ENCODE measurements at regions not wholly inside any gene's neighbourhood (a gene's known extent, or its start where the extent isn't known, plus 50 kb on each side); places are given as distances from the start of the nearest gene placed in this dataset.
"Not testable (repeated sequence)": the region's sequence is repeated elsewhere in the genome, so short reads cannot be mapped to it uniquely, and the experiment has no call there.

DNA sequence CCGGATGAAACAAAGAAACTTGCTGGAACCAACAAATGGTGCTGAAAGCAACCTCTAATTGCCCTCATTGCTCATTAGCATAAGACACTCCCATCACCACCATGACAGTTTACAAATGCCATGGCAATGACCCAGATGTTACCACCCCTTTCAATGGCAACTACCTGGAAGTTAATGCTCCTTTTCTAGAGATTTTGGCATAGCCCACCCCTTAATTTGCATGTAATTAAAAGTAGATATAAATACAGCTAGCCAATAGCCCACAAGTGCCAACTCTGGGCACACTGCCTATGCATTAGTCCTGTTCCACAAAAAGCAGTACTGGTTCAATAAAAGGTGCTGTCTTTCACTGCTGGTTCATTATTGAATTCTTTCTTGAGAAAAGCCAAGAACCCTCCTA, 410.3 kb upstream of the PPP1R2C start:
- no peak for DNase-seq (ENCODE audit: low read depth in 4 of 4, low spot score in 3 of 4)

DNA sequence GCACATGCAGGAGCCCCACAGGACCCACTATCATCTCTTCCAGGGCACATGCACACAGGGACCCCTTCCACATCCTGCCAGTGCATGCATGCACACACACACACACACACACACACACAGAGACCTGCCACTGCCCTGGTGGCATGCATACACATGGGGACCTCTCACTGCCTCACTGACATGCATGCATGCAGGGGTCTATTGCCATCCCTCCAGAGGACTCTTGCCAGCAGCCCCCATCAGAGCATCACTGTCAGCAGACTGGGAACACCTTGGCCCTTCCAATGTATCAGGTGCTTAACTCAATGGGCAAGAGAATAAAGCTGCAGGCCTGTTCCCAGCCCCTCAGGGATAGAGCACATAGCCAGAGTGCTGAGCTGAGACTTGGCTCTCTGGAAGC, 433.6 kb upstream of the PPP1R2C start:
- no peak for DNase-seq (ENCODE audit: low read depth in 4 of 4, low spot score in 3 of 4)

DNA sequence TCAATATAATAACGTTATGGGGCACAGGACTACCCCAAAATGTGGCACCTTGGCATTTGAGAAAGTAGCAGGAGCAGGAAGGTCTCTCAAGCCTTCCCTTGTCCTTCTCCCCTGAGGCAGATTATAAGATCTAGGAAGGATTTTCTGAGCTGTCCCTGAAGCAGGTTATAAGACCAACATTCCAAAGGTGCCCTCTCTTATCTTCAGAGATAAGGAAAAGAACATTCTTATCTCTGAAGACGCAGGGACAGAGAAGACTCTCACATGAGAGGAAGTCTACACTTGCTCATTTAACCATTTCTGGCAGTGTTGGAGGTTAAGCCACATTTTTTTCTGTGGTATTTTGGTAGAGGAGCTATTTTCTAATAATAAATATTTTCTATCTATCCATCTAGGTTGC, 437.9 kb upstream of the MAOA start:
- DNase-seq (ENCODE audit: low read depth in 4 of 4, low spot score in 3 of 4): no peak

DNA sequence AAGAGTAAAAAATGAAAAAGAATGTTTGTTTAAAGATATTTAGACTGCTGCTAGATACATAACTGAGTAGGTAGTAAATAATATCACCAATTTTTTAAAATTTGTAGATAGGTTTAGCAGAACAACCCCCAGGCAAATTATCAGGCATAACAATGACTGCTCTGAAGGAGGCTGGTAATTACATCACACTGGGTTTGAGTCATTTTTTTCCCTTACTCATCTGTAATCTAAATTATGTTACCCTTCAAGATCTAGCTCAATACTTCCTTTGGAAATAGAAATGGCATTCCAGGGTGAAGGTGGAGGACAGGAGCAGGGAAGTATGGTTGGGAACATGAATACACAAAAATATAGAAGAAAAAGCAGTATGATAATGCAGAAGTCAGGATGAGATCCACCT, 431.6 kb upstream of the MAOA start:
- no peak for DNase-seq (ENCODE audit: low read depth in 4 of 4, low spot score in 3 of 4)

DNA sequence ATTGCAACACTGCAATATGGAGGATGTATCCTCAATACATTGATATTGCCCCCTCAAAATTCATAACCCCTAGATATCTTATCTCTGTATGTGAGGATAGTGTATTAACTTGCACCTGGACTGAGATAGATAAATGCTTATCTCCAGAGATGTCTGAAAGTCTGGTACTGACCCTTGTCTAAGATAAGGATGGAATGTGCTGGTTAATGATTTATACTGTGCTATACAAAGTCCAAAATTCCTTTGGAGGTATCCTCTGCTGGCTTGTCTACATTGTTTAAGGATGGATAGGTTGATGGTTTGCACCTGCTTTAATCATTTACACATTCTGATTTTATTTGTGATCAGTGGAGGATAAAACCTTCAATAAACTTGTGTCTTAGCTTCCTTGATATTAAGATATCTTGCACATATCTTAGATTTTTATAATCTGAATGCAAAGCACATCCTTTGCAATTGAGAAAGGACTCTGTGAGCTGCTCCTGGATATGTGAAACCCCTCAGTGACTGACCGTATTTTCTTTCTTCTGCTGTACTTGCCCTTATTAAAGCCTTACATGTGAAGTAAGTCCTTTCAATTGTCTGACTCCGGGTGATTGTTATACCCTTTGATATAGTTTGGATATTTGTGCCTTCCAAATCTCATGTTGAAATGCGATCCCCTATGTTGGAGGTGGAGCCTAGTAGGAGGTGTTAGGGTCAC, 430.3 kb upstream of the MAOA start:
- no peak for DNase-seq (ENCODE audit: low read depth in 4 of 4, low spot score in 3 of 4)

DNA sequence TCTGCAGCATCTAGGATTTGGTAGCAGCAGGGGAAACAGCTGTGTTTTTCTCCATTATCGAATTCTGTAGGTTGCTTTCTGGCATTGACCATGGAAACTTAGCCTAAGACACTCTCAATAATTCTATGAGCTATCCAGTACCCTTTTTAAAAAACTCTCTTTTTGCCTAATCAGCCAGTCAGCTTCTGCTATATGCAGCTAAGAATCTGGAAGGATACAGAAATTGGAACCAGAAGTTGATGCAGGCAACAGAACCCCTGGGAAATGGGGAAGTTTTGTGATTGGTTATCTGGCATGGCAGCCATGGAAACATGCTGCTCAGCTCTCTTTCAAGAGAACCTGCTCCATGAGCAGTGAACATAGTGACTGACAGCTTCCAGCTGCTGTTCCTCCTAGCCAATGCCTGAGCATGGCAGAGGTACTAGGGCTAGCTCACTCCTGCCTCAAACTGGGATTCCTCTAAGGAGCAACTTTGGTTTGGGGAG, 417.6 kb upstream of the MAOA start:
- no peak for DNase-seq (ENCODE audit: low read depth in 4 of 4, low spot score in 3 of 4)

DNA sequence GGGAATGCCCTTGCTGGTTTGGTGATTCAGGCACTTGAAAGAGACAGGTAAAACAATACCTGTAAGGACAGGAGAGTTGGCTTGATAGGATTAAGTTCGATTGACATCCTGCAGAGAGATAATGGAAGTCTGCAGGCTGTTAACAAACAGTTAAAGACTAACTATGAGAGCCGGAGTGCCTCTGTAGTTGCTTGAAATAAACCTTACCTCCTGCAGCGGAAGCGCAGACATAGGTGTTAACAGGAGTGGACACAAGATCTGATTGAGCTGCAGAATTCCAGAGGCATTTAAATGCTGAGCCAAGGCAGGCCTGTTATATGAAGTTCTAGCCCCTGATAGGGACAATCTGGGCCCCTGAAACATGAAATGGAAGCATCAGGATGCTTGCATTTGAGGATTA, 416.7 kb upstream of the MAOA start:
- DNase-seq (ENCODE audit: low read depth in 4 of 4, low spot score in 3 of 4): no peak

DNA sequence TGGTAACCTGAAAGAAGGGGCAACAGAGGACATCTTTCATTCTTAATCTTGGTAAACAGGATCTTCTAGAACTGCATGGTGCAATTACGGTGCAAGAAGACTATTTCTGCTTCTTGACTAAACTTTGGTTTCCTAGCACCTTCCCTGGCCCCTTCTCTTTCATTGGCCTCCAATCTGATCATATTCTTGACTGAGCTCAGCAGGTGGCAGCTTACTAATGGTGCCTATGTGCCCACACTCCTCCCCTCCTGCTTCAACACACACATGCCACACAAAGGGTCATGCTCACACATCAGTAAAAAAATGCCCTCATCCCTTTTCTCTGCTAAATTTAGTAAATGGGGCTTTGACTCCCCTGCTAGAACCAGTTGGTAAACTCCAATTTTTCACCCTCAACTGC, 400.5 kb upstream of the MAOA start:
- no peak for DNase-seq (ENCODE audit: low read depth in 4 of 4, low spot score in 3 of 4)

DNA sequence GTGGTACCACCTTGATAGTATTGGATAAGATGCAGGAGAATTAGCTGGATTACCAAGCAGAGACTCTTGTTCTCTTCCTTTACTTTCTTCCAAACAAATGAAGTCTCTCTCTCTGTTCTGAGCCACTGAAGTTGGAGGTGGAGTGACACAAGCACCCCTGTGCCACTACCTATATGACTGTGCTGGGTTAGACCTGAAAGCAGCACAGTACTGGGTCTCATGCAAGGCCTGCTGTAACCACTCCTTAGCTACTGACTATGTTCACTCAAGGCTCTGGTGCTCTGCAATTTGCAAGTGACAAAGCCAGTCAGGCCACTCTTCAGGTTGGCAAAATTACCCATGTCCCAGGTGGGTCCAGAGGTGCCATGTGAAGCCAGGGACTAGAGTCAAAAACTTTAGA, 389.6 kb upstream of the MAOA start:
- DNase-seq (ENCODE audit: low read depth in 4 of 4, low spot score in 3 of 4): no peak

DNA sequence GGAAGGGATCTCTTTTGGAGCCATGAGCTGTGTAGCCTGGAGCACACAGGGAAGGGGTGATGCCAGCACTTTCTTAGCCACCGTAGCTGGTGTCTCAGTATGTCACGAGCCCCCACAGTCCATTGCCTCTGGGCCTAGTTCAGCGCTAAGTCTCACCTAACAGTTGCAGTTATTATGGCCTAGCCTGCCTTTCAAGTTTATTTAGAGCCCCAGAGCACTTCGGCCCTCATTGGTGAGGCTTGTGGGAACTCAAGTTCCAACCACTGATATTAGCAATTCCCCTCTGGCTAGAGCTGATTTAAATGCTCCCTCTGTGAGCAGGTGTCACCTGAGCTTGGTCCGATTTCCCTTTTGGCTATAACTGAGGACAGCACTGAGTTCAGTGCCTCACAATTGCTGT, 388.4 kb upstream of the MAOA start:
- DNase-seq (ENCODE audit: low read depth in 4 of 4, low spot score in 3 of 4): no peak

DNA sequence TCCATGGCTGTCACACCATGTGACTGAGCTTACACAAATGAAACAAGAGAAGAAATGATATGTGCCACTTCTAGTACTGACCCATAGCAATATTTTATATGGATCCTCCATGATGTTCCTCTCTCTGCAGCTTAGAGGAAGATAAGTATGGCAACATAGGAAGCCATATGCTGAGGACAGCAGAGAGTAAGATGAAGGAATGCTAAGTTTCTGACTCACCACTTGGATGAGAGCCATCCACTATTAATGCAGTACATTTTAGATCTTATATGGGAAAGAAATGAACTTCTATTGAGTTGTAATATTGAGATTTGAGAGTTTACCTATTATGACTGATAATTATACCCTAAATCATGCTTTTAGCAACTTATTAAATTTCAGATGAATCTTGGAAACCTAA, 386.9 kb upstream of the MAOA start:
- DNase-seq (ENCODE audit: low read depth in 4 of 4, low spot score in 3 of 4): no peak

DNA sequence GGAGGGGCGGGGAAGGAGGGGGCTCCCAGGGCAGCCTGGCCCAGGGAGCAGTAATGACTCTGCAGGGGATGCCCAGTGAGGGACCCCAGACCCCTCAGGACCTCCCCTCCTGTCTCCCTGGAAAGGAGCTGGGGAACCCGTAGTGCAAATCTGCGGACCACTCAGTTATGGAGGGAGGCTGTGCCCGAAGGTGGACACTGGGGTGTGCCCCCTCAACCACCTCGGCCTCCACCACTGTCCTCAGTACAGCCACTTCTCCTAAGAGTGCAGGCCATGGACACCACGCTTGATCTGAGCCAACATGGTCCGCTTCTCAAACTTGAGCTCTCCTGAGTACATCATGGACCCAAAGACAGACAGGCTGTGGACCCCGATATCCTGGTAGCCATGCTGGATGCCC, 378.2 kb upstream of the MAOA start:
- DNase-seq (ENCODE audit: low read depth in 4 of 4, low spot score in 3 of 4): no peak

DNA sequence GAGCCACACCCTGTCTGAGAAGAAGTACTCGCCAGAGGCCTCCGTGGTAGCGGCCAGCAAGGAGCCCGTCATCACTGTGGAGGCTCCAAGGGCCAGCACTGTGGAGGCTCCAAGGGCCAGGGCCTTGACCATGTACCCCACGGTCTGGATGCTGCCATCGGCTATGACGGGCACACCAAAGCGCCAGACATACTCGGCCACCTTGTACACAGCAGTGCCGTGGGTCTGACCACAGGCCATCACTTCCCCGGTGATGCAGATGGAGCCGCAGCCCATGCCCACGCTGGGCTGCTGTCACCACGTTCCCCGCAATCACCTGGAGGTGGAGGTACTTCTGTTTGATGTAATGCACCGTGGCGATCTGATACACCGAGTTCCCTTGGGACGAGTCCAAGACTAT, 377.7 kb upstream of the MAOA start:
- DNase-seq (ENCODE audit: low read depth in 4 of 4, low spot score in 3 of 4): no peak

DNA sequence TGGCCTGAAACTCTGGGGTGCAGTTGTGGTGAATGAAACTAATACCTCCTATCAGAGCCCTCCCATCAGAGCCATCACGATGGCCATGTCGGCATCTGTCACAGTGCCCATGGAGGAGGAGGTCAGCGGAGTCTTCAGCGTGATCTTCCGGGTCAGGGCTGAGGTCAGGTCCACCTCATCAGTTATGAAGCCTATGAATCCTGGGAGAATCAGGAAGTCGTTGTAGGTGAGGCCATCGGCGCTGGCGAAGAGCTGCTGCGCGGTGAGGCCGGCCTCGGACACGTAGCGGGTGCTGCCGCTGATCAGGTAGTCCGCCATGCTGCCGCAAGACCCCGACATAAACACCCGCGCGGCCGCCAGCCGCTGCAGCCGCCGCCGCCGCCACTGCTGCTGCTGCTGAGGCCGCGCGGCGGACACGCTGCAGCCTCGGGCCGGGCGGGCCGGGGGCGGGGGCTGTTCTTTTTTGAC, 376.7 kb upstream of the MAOA start:
- DNase-seq (ENCODE audit: low read depth in 4 of 4, low spot score in 3 of 4): no peak

DNA sequence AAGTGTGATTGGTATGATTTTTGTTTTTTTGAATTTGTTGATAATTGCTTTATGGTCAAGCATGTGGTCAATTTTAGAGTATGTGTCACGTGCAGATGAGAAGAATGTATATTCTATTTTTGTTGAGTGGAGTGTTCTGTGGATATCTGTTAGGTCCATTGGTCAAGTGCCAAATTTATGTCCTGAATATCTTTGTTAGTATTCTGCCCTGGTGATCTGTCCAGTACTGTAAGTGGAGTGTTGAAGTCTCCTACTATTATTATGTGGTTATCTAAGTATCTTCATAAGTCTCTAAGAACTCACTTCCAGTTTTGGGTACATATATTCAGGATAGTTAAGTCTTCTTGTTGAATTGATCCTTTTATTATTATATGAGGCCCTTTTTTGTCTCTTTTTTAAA, 372.9 kb upstream of the MAOA start:
- no peak for DNase-seq (ENCODE audit: low read depth in 4 of 4, low spot score in 3 of 4)

DNA sequence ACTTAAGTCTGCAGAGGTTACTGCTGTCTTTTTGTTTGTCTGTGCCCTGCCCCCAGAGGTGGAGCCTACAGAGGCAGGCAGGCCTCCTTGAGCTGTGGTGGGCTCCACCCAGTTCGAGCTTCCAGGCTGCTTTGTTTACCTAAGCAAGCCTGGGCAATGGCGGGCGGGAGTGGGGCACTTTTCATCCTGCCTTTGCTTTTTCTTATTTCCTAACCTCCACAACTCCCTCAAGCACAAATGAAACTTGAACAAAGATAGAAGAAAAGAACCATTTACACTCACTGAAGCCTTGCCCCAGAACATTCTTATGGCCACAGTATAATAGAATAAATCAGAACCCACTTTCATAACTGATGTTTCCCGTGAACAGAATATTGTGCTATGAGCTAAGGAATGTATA, 344.5 kb upstream of the MAOA start:
- not testable (repeated sequence) for DNase-seq (ENCODE audit: low read depth in 4 of 4, low spot score in 3 of 4)

DNA sequence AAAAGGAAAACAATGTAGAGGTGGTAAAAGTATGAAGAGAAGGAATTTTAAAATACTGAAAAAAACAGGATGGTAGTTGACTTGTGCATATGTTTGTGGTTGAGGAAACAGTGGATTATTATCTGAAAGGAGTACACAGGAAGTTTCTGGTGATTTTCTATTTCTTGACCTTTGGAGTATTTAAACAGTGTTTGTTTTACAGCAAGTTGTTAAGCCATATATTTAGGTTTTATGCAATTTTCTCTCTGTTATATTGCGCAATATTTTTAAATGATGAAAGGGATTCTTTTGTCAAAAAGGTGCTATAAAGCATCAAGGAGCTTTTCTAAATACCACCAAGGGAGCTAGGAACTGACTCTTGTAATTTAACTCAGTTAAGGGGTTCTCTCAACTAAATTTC, 343.1 kb upstream of the MAOA start:
- no peak for DNase-seq (ENCODE audit: low read depth in 4 of 4, low spot score in 3 of 4)

DNA sequence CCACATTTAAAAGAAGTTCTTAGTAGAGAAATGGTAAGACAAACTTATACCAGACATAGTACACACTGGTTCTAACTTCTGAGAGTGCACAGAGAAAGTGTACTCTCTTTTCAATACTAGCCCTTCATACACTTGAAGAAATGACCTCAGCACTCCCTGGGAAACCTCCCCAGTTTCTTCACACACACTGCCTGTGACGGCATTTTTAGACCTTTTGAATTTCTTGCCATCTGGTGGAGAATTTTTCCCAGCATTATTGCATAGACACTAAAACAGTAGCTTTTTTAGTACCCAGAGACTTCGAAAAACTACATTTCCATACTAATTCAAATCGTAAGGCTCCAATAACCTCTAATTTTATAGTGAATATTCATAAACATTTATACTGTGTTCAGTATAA, 341.6 kb upstream of the MAOA start:
- DNase-seq (ENCODE audit: low read depth in 4 of 4, low spot score in 3 of 4): no peak

DNA sequence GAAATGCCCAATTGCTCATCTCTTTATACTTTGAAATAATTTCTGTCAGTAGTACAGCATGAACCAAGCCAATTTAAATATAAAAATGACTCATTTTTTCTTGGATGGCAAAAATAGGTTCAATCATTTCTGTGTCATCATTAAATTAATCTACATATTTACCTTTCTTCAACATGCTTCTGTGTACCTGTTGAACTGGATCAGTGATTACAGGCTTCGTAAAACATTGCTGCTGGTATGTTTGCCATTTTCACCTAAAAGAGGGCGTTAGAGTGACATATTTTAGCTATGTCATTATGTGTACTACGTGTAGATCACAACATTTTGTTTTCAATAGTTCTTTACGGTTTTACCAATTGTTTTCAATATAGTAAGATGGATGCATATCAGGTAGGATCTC, 340.5 kb upstream of the MAOA start:
- DNase-seq (ENCODE audit: low read depth in 4 of 4, low spot score in 3 of 4): no peak

DNA sequence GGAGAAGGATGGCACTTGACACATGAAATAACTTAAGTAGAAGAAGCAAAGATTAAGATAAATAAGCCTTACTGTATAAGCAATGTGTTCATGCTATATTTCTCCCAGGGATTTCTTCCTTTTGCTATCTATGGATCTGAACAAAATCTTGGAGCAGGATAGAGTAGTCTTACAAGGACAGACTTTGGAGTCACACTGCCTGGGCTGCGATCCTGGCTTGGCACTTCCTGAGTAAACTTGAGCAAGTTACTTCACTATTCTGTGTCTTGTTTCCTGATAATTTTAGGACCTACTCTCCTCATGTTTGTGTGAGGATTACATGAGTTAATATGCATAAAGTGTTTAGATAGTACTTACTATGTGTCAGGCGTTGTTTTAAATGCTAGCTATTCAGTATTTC, 340.0 kb upstream of the MAOA start:
- DNase-seq (ENCODE audit: low read depth in 4 of 4, low spot score in 3 of 4): no peak

DNA sequence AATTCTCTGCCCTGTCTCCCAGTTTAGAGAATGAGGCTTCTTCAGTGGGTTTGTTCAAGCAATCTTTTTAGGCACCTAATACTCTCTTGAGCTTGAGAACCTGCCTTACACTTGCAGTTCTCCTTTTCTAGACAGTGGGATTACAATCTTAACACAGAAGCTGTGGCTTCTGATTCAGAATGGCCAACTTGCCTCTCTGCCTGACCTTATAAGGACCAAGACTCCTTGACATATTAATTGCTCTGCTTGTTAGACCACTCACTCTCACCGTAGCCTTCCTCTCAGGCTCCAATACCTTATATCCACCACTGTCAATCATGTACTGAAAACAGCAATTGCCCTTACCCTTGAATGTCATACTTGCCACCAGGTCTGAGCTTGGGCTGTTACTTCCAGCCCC, 338.7 kb upstream of the MAOA start:
- no peak for DNase-seq (ENCODE audit: low read depth in 4 of 4, low spot score in 3 of 4)

DNA sequence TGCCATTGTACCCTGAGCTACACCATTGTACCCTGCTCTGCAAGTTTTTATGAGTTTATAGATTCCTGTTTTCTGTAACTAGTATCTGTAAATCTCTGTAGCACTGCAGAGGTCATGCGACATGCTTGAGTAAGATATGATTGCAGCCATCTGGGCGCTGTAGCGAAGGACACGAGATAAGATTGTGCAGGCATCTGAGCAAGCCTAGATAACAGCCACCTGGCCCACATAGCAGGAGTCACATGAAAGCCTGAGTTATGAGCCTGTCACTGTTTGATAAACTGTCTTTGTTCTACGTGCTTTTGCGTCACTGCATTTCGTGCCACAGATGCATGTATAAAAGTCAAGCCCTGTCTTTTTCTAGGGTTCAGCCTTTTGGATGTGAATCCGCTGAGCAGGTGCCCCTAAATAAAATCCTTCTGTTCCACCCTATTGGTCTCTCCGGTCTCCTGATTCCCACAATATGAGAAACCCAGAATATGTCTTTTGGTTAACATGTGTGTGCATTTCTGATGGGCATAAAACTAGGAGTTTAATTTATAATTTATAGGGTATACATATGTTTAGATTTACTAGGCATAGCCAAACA, 327.6 kb upstream of the MAOA start:
- no peak for DNase-seq (ENCODE audit: low read depth in 4 of 4, low spot score in 3 of 4)

DNA sequence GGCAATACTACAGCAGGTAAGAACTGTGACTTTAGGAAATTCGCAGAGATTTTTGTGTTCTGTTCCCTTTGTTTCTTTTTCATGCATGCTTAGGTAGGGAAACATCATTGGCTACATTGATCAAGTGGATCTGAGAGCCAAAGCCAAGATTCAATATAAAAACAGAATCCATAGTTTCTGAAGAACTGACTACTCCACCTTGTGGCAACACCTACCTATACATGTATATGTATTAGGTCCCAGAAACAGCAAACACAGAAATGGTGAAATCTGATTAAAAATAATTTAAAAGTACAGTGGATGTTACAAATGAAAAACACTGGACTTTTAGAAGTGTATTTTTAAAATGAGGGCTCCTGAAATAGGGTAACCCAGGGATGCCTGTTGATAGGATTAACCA, 322.6 kb upstream of the MAOA start:
- no peak for DNase-seq (ENCODE audit: low read depth in 4 of 4, low spot score in 3 of 4)

Measured in right renal pelvis (tissue), 4 donors.